Cardiac muscle cell (in vitro differentiated cells and primary cell): ENCODE measurements at regions not wholly inside any gene's neighbourhood (a gene's known extent, or its start where the extent isn't known, plus 50 kb on each side); places are given as distances from the start of the nearest gene placed in this dataset.

Source experiments
- DNase-seq, 2 donors: peaks; one replicate each; pipeline versions ENCODE4 v3.0.0 to v3.0.0-alpha.2; 2010 to 2017; ENCODE audit warnings: low read depth in 1 of 2, low spot score in 1 of 2
- H3K27ac ChIP-seq: fragments of 200-600 bp; sonication (generic); 2 replicates; pipeline ENCODE4 v1.5.1; 2016
- H3K27me3 ChIP-seq: fragments of 200-600 bp; sonication (generic); 2 replicates; pipeline ENCODE4 v1.6.0; 2016; ENCODE audit warnings: control low read depth
- H3K36me3 ChIP-seq: fragments of 200-600 bp; sonication (generic); 2 replicates; pipeline ENCODE4 v1.5.1; 2016; ENCODE audit warnings: control low read depth
- H3K4me1 ChIP-seq: fragments of 200-600 bp; sonication (generic); 2 replicates; pipeline ENCODE4 v1.8.1; 2017; ENCODE audit warnings: low read depth, mild to moderate bottlenecking, mixed run types
- H3K4me3 ChIP-seq: fragments of 200-600 bp; sonication (generic); 2 replicates; pipeline ENCODE4 v1.5.1; 2016; ENCODE audit warnings: mild to moderate bottlenecking
- H3K9me3 ChIP-seq: fragments of 200-600 bp; sonication (generic); 2 replicates; pipeline ENCODE4 v1.5.1; 2017; ENCODE audit warnings: low read depth, mild to moderate bottlenecking, control low read depth
- CTCF ChIP-seq: IDR thresholded peaks from 2 replicates; pipeline ENCODE4 v1.5.1; 2012; ENCODE audit warnings: low read depth, mild to moderate bottlenecking, low read length

- Histone ChIP-seq H3K9me3 (no peaks in the 10 kb centered on the region), H3K27me3 (no peaks in the 10 kb centered on the region), H3K36me3 (no peaks in the 10 kb centered on the region), H3K4me3 (no peak overlapping the region), H3K4me1 (no peaks in the 10 kb centered on the region), H3K27ac (no peak overlapping the region)
- no peak for TF ChIP-seq CTCF
- no peak for DNase-seq
Measured at GRCh38 chr5:98031926-98032325, 741.5 kb upstream of the RGMB start.

GRCh38 chr5:98041661-98042060 is 731.8 kb upstream of the RGMB start:
- Histone ChIP-seq H3K4me1 (no peaks in the 10 kb centered on the region), H3K27me3 (no peaks in the 10 kb centered on the region), H3K27ac (no peak overlapping the region), H3K36me3 (no peaks in the 10 kb centered on the region), H3K9me3 (no peaks in the 10 kb centered on the region), H3K4me3 (no peak overlapping the region)
- TF ChIP-seq CTCF, result no peak
- peak in 1 of 2 donors; percentile 8 for DNase-seq

GRCh38 chr5:98042521-98042920 is 730.9 kb upstream of the RGMB start:
- no peaks in the 10 kb centered on the region for H3K4me1 ChIP-seq
- no peak for DNase-seq
- no peaks in the 10 kb centered on the region for H3K36me3 ChIP-seq
- no peak overlapping the region for H3K4me3 ChIP-seq
- H3K9me3 ChIP-seq, result no peaks in the 10 kb centered on the region
- H3K27ac ChIP-seq, result no peak overlapping the region
- no peak for TF ChIP-seq CTCF
- H3K27me3 ChIP-seq, result no peaks in the 10 kb centered on the region

- Histone ChIP-seq H3K4me3 (no peak overlapping the region), H3K9me3 (no peaks in the 10 kb centered on the region), H3K4me1 (no peaks in the 10 kb centered on the region), H3K36me3 (no peaks in the 10 kb centered on the region), H3K27me3 (no peaks in the 10 kb centered on the region), H3K27ac (no peak overlapping the region)
- DNase-seq, result no peak
- TF ChIP-seq CTCF, result no peak
Measured at GRCh38 chr5:98042961-98043360, 730.5 kb upstream of the RGMB start.

- DNase-seq, result peak in 1 of 2 donors; percentile 4
- Histone ChIP-seq H3K27me3 (no peaks in the 10 kb centered on the region), H3K27ac (no peak overlapping the region), H3K4me3 (no peak overlapping the region), H3K9me3 (no peaks in the 10 kb centered on the region), H3K4me1 (no peaks in the 10 kb centered on the region), H3K36me3 (no peaks in the 10 kb centered on the region)
- TF ChIP-seq CTCF, result no peak
Measured at GRCh38 chr5:98050583-98050982, 722.9 kb upstream of the RGMB start.

GRCh38 chr5:98053170-98053569 is 720.3 kb upstream of the RGMB start:
- TF ChIP-seq CTCF, result no peak
- Histone ChIP-seq H3K4me3 (no peak overlapping the region), H3K4me1 (no peaks in the 10 kb centered on the region), H3K9me3 (no peaks in the 10 kb centered on the region), H3K27ac (no peak overlapping the region), H3K27me3 (no peaks in the 10 kb centered on the region), H3K36me3 (no peaks in the 10 kb centered on the region)
- DNase-seq, result no peak
